Activated B cell treated with CpG ODN at 0.5 μM for 24 hours (primary cell): ENCODE measurements at regions not wholly inside any gene's neighbourhood (a gene's known extent, or its start where the extent isn't known, plus 50 kb on each side); places are given as distances from the start of the nearest gene placed in this dataset.

Experiments used
- ATAC-seq: fragments of 200-7000 bp; cut with Tn5 transposase; one replicate; pipeline ENCODE4 v1.10.0; 2021; ENCODE audit warnings: low read depth, mild to moderate bottlenecking, moderate library complexity
- CTCF ChIA-PET: fragments of 350-600 bp; sonication (Branson Sonifier 250); formaldehyde crosslinking; loops from one replicate; lab custom pipeline; 2021; ENCODE audit warnings: antibody characterized with exemption; lab: Charles Lee
- POLR2A ChIA-PET: fragments of 350-600 bp; sonication (Branson Sonifier 250); formaldehyde crosslinking; loops from one replicate; lab custom pipeline; 2021; ENCODE audit warnings: antibody characterized with exemption; lab: Charles Lee
- DNase-seq: peaks from one replicate; pipeline ENCODE4 v3.0.0; 2022
- H3K27ac Mint-ChIP-seq: one replicate; pipeline ENCODE4 v1.8.0; 2020; ENCODE audit warnings: mixed read lengths
- H3K27me3 Mint-ChIP-seq: one replicate; pipeline ENCODE4 v1.8.0; 2021; ENCODE audit warnings: mixed read lengths
- H3K36me3 Mint-ChIP-seq: one replicate; pipeline ENCODE4 v1.8.0; 2021; ENCODE audit warnings: low read depth, mixed read lengths
- H3K4me1 Mint-ChIP-seq: one replicate; pipeline ENCODE4 v1.8.0; 2021; ENCODE audit warnings: mixed read lengths
- H3K4me3 Mint-ChIP-seq: one replicate; pipeline ENCODE4 v1.8.0; 2020; ENCODE audit warnings: mild to moderate bottlenecking, mixed read lengths
- H3K9me3 Mint-ChIP-seq: one replicate; pipeline ENCODE4 v1.8.0; 2020; ENCODE audit warnings: mixed read lengths
- intact Hi-C: fragments of 100-400 bp; cut with micrococcal nuclease; formaldehyde crosslinking; loops from one replicate; pipeline ENCODE4 v1.15.1; 2024
- TF ChIP-seq, protein P1 (sequence below): fragments of 200-600 bp; IDR thresholded peaks from one replicate; pipeline ENCODE4 v1.8.0; 2022; ENCODE audit warnings: antibody characterized with exemption, mild to moderate bottlenecking

DNA sequence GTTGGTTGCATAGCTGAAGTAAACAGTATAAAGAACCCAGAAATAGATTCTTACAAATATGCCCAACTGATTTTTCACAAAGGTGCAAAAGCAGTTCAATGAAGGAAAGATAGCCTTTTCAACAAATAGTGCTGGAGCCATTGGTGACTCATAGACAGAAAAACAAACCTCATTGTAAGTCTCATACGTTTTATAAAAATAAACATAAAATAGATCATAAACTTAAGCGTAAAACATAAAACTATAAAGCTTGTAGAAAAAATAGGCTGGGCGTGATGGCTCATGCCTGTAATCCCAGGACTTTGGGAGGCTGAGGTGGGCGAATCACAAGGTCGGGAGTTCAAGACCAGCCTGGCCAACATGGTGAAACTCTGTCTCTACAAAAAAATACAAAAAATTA lies 318.8 kb upstream of the IGFBP3 start:
- no peak for ATAC-seq

DNA sequence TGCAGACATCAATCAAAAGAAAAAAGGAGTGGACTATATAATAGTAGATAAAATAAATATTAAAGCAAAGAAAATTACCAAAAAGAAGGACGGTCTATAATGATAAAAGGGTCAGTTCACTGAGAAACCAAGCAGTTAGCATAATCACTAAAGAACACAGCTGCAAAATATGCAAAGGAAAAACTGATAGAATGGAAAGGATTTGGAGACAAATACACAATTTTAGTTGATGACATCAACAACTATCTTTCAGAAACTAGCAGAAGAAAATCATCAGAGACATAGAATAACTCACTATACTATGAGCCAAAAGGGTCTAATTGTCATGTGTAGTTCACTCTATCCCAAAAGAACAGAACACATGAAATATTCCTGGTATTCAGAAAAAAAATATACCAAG lies 316.4 kb upstream of the IGFBP3 start:
- ChIA-PET CTCF (no interaction called here), POLR2A (no interaction called here)
- no peaks in the 10 kb centered on the region for H3K9me3 Mint-ChIP-seq
- intact Hi-C loops, result no loop called here
- H3K4me1 Mint-ChIP-seq, result no peaks in the 10 kb centered on the region
- H3K27ac Mint-ChIP-seq, result no peak overlapping the region
- no peak overlapping the region for H3K4me3 Mint-ChIP-seq
- ATAC-seq (no peak), DNase-seq (no peak)
- H3K27me3 Mint-ChIP-seq, result no peaks in the 10 kb centered on the region
- TF ChIP-seq, protein P1, sequence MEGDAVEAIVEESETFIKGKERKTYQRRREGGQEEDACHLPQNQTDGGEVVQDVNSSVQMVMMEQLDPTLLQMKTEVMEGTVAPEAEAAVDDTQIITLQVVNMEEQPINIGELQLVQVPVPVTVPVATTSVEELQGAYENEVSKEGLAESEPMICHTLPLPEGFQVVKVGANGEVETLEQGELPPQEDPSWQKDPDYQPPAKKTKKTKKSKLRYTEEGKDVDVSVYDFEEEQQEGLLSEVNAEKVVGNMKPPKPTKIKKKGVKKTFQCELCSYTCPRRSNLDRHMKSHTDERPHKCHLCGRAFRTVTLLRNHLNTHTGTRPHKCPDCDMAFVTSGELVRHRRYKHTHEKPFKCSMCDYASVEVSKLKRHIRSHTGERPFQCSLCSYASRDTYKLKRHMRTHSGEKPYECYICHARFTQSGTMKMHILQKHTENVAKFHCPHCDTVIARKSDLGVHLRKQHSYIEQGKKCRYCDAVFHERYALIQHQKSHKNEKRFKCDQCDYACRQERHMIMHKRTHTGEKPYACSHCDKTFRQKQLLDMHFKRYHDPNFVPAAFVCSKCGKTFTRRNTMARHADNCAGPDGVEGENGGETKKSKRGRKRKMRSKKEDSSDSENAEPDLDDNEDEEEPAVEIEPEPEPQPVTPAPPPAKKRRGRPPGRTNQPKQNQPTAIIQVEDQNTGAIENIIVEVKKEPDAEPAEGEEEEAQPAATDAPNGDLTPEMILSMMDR, result no peak
- H3K36me3 Mint-ChIP-seq, result no peaks in the 10 kb centered on the region

More for the DNA sequence above, 318.8 kb upstream of the IGFBP3 start:
- intact Hi-C loops, result no loop called here
- Mint-ChIP-seq H3K27ac (no peak overlapping the region), H3K4me3 (no peak overlapping the region), H3K27me3 (no peaks in the 10 kb centered on the region), H3K36me3 (no peaks in the 10 kb centered on the region), H3K4me1 (no peaks in the 10 kb centered on the region), H3K9me3 (no peaks in the 10 kb centered on the region)
- no peak for DNase-seq
- ChIA-PET CTCF (no interaction called here), POLR2A (no interaction called here)
- TF ChIP-seq, protein P1, result no peak

DNA sequence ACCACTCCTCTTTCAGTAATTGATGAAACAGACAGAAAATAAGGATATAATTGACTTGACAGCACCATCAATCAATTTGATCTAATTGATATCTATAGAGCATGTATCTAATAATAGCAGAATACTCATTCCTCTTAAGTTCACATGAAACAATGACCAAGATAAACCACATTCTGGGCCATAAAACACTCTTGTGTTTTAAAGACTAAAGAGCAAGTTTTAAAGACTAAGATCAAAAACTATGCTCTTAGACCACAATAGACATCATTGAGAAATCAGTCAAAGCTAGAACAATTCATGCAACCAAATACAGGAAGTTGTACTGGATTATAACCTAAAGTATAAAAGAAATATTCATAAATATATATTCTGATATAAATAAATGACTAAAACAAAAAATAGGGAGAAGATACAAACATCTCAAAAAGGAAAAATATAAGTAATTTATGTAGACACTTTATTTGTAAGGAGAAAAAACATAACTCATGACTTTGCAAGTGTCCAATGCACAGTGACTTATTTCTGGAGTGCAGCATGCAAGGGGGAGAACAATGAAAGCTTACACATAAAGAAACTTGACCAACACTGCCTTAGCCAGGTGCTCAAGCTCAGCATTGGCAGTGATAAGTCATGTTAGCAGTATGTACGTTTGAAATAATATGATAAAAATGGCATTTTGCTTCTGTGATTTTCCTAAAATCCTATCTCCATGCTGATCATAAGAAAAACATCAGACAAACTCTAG lies 312.7 kb upstream of the IGFBP3 start:
- no peak for DNase-seq
- ChIA-PET POLR2A (no interaction called here), CTCF (no interaction called here)
- Mint-ChIP-seq H3K4me3 (no peak overlapping the region), H3K9me3 (no peaks in the 10 kb centered on the region), H3K27ac (no peak overlapping the region), H3K4me1 (no peaks in the 10 kb centered on the region), H3K36me3 (no peaks in the 10 kb centered on the region), H3K27me3 (no peaks in the 10 kb centered on the region)
- intact Hi-C loops, result no loop called here
- no peak for ATAC-seq
- TF ChIP-seq, protein P1, result no peak

DNA sequence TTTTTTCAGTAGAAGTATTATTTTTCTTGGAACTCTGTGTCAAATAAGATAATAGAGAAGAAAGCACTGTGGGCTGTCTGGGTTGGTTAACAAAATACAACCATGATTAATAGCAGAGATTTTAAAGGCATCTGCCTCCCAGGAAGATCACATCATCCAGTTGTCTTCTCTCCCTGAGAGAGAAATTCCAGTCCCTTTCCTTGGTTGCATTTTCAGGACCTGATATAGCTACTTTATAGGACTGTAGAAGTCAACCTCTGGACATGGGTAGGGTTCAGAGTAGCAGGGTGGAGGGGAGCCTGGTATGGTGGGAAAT lies 309.9 kb upstream of the IGFBP3 start:
- DNase-seq (no peak), ATAC-seq (no peak)
- POLR2A ChIA-PET, result no interaction called here
- Mint-ChIP-seq H3K4me1 (no peaks in the 10 kb centered on the region), H3K27me3 (no peaks in the 10 kb centered on the region), H3K27ac (no peak overlapping the region), H3K4me3 (no peak overlapping the region), H3K9me3 (no peaks in the 10 kb centered on the region), H3K36me3 (no peaks in the 10 kb centered on the region)
- TF ChIP-seq, protein P1, result no peak
- CTCF ChIA-PET, result no interaction called here
- intact Hi-C loops, result no loop called here

DNA sequence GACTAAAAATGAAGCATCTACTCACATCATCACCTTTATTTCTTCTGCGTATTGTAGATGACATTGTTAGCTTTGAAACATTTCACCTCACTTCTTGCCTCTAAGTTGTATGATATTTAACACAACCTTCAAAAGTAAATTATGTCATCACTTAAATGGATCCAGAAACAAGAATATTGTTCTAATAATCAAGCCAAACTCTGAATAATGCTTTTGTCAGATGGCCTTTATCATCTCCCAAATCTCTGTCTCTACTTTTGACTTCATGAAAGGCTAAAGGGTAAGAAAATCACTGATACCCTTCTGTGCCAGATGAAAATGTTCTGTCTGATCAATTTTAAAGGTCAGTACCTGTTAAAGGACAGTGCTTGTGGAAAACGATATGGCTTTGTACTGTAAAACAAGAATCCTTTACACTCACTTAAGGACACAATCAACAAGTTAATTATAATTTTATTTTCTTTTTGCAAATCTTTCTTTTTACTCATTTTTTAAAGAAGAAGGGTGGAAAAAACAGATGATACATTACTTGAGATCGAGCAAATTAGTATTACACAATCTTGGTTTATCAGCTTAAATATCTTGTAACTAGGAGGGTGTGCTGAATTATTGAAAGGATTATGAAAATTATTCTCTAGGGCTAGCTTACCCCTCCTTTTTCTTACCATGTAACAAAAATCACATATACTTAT lies 309.4 kb upstream of the IGFBP3 start:
- Mint-ChIP-seq H3K4me3 (no peak overlapping the region), H3K4me1 (no peaks in the 10 kb centered on the region), H3K36me3 (no peaks in the 10 kb centered on the region), H3K9me3 (no peaks in the 10 kb centered on the region), H3K27ac (no peak overlapping the region), H3K27me3 (no peaks in the 10 kb centered on the region)
- CTCF ChIA-PET, result no interaction called here
- TF ChIP-seq, protein P1, result no peak
- POLR2A ChIA-PET, result no interaction called here
- ATAC-seq (no peak), DNase-seq (no peak)
- intact Hi-C loops, result no loop called here
